ENCODE measurements at regions not wholly inside any gene's neighbourhood (a gene's known extent, or its start where the extent isn't known, plus 50 kb on each side); places are given as distances from the start of the nearest gene placed in this dataset.
A peak's percentile ranks its signal among the peaks of the same experiment; 100 is the strongest.

- no peak for TF ChIP-seq CTCF (conservative IDR thresholded peaks at IDR 0.05)
- TF ChIP-seq ZFX (IDR thresholded peaks at IDR 0.05): peak; percentile 58
Observed at GRCh38 chr22:46058591-46059519, 81.9 kb upstream of the WNT7B start.

All from C4-2B (cell line).